ENCODE measurements at regions not wholly inside any gene's neighbourhood (a gene's known extent, or its start where the extent isn't known, plus 50 kb on each side); places are given as distances from the start of the nearest gene placed in this dataset.

GRCh38 chr9:102273952-102274351 is 535.5 kb upstream of the GRIN3A start:
- WGBS, result 65% methylated on average over 2 of the region's 2 CpGs
- Histone ChIP-seq H3K36me3 (ENCODE audit: control insufficient read depth in 4 of 4, insufficient read depth in 3 of 4, low read depth in 1 of 4, low read length in 3 of 4) (no peaks in the 10 kb centered on the region), H3K4me1 (ENCODE audit: control insufficient read depth in 4 of 4, insufficient read depth in 4 of 4, low read length in 3 of 4) (no peaks in the 10 kb centered on the region), H3K27ac (ENCODE audit: low read depth in 1 of 2, low read length in 2 of 2) (no peak overlapping the region), H3K9ac (ENCODE audit: low read depth in 1 of 2, low read length in 2 of 2) (no peak overlapping the region), H3K4me3 (ENCODE audit: low read depth in 1 of 3, low read length in 3 of 3) (no peak overlapping the region), H3K27me3 (ENCODE audit: control insufficient read depth in 4 of 4, insufficient read depth in 4 of 4, low read length in 3 of 4) (no peaks in the 10 kb centered on the region), H3K9me3 (ENCODE audit: control insufficient read depth in 4 of 4, low read length in 3 of 4) (no peaks in the 10 kb centered on the region)
- TF ChIP-seq, protein P1, sequence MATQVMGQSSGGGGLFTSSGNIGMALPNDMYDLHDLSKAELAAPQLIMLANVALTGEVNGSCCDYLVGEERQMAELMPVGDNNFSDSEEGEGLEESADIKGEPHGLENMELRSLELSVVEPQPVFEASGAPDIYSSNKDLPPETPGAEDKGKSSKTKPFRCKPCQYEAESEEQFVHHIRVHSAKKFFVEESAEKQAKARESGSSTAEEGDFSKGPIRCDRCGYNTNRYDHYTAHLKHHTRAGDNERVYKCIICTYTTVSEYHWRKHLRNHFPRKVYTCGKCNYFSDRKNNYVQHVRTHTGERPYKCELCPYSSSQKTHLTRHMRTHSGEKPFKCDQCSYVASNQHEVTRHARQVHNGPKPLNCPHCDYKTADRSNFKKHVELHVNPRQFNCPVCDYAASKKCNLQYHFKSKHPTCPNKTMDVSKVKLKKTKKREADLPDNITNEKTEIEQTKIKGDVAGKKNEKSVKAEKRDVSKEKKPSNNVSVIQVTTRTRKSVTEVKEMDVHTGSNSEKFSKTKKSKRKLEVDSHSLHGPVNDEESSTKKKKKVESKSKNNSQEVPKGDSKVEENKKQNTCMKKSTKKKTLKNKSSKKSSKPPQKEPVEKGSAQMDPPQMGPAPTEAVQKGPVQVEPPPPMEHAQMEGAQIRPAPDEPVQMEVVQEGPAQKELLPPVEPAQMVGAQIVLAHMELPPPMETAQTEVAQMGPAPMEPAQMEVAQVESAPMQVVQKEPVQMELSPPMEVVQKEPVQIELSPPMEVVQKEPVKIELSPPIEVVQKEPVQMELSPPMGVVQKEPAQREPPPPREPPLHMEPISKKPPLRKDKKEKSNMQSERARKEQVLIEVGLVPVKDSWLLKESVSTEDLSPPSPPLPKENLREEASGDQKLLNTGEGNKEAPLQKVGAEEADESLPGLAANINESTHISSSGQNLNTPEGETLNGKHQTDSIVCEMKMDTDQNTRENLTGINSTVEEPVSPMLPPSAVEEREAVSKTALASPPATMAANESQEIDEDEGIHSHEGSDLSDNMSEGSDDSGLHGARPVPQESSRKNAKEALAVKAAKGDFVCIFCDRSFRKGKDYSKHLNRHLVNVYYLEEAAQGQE (IDR thresholded peaks at IDR 0.05), result no peak
- TF ChIP-seq GABPA (IDR thresholded peaks at IDR 0.05 in 1 of 2, conservative IDR thresholded peaks at IDR 0.05 in 1 of 2), result no peak
- TF ChIP-seq HNF4G (IDR thresholded peaks at IDR 0.05), result no peak
- TF ChIP-seq SP1 (IDR thresholded peaks at IDR 0.05), result no peak
- no peak for TF ChIP-seq EGR1 (IDR thresholded peaks at IDR 0.05; ENCODE audit: low read depth in 2 of 2)
- no peak for TF ChIP-seq TAF1 (conservative IDR thresholded peaks at IDR 0.05)
- no peak for TF ChIP-seq FOXA1 (IDR thresholded peaks at IDR 0.05)
- no peak for TF ChIP-seq YY1 (IDR thresholded peaks at IDR 0.05)
- DNase-seq (ENCODE audit: low spot score), result no peak

GRCh38 chr9:102253099-102253498 is 514.7 kb upstream of the GRIN3A start:
- no peaks in the 10 kb centered on the region for H3K27me3 ChIP-seq (ENCODE audit: control insufficient read depth in 4 of 4, insufficient read depth in 4 of 4, low read length in 3 of 4)

GRCh38 chr9:102244916-102245315 is 506.5 kb upstream of the GRIN3A start:
- Histone ChIP-seq H3K4me1 (ENCODE audit: control insufficient read depth in 4 of 4, insufficient read depth in 4 of 4, low read length in 3 of 4) (no peaks in the 10 kb centered on the region), H3K9me3 (ENCODE audit: control insufficient read depth in 4 of 4, low read length in 3 of 4) (no peaks in the 10 kb centered on the region), H3K4me3 (ENCODE audit: low read depth in 1 of 3, low read length in 3 of 3) (no peak overlapping the region), H3K27ac (ENCODE audit: low read depth in 1 of 2, low read length in 2 of 2) (no peak overlapping the region), H3K36me3 (ENCODE audit: control insufficient read depth in 4 of 4, insufficient read depth in 3 of 4, low read depth in 1 of 4, low read length in 3 of 4) (no peaks in the 10 kb centered on the region), H3K27me3 (ENCODE audit: control insufficient read depth in 4 of 4, insufficient read depth in 4 of 4, low read length in 3 of 4) (no peaks in the 10 kb centered on the region), H3K9ac (ENCODE audit: low read depth in 1 of 2, low read length in 2 of 2) (no peak overlapping the region)
- TF ChIP-seq, protein P2, sequence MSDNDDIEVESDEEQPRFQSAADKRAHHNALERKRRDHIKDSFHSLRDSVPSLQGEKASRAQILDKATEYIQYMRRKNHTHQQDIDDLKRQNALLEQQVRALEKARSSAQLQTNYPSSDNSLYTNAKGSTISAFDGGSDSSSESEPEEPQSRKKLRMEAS (IDR thresholded peaks at IDR 0.05), result no peak
- no peak for TF ChIP-seq TAF1 (conservative IDR thresholded peaks at IDR 0.05)
- TF ChIP-seq FOXA1 (IDR thresholded peaks at IDR 0.05), result no peak
- no peak for TF ChIP-seq EGR1 (IDR thresholded peaks at IDR 0.05; ENCODE audit: low read depth in 2 of 2)
- no peak for TF ChIP-seq SP1 (IDR thresholded peaks at IDR 0.05)
- no peak for TF ChIP-seq HNF4G (IDR thresholded peaks at IDR 0.05)
- TF ChIP-seq NR2F2 (IDR thresholded peaks at IDR 0.05), result no peak
- WGBS, result 88% methylated on average over 4 of the region's 4 CpGs
- no peak for DNase-seq (ENCODE audit: low spot score)

More at GRCh38 chr9:102253099-102253498, 514.7 kb upstream of the GRIN3A start:
- Histone ChIP-seq H3K4me1 (ENCODE audit: control insufficient read depth in 4 of 4, insufficient read depth in 4 of 4, low read length in 3 of 4) (no peaks in the 10 kb centered on the region), H3K27ac (ENCODE audit: low read depth in 1 of 2, low read length in 2 of 2) (no peak overlapping the region), H3K4me3 (ENCODE audit: low read depth in 1 of 3, low read length in 3 of 3) (no peak overlapping the region), H3K9ac (ENCODE audit: low read depth in 1 of 2, low read length in 2 of 2) (no peak overlapping the region), H3K36me3 (ENCODE audit: control insufficient read depth in 4 of 4, insufficient read depth in 3 of 4, low read depth in 1 of 4, low read length in 3 of 4) (no peaks in the 10 kb centered on the region), H3K9me3 (ENCODE audit: control insufficient read depth in 4 of 4, low read length in 3 of 4) (no peaks in the 10 kb centered on the region)
- 88% methylated on average over 3 of the region's 3 CpGs for WGBS
- no peak for DNase-seq (ENCODE audit: low spot score)
- no peak for TF ChIP-seq HNF4G (IDR thresholded peaks at IDR 0.05)

GRCh38 chr9:102237520-102237919 is 499.1 kb upstream of the GRIN3A start:
- no peaks in the 10 kb centered on the region for H3K36me3 ChIP-seq (ENCODE audit: control insufficient read depth in 4 of 4, insufficient read depth in 3 of 4, low read depth in 1 of 4, low read length in 3 of 4)
- H3K27me3 ChIP-seq (ENCODE audit: control insufficient read depth in 4 of 4, insufficient read depth in 4 of 4, low read length in 3 of 4), result no peaks in the 10 kb centered on the region
- H3K4me3 ChIP-seq (ENCODE audit: low read depth in 1 of 3, low read length in 3 of 3), result no peak overlapping the region
- WGBS, result 74% methylated on average over 4 of the region's 4 CpGs
- H3K4me1 ChIP-seq (ENCODE audit: control insufficient read depth in 4 of 4, insufficient read depth in 4 of 4, low read length in 3 of 4), result no peaks in the 10 kb centered on the region
- H3K27ac ChIP-seq (ENCODE audit: low read depth in 1 of 2, low read length in 2 of 2), result no peak overlapping the region
- no peak overlapping the region for H3K9ac ChIP-seq (ENCODE audit: low read depth in 1 of 2, low read length in 2 of 2)
- H3K9me3 ChIP-seq (ENCODE audit: control insufficient read depth in 4 of 4, low read length in 3 of 4), result no peaks in the 10 kb centered on the region
- no peak for DNase-seq (ENCODE audit: low spot score)
- TF ChIP-seq SP1 (IDR thresholded peaks at IDR 0.05) (no peak), HNF4A (conservative IDR thresholded peaks at IDR 0.05) (no peak), NR2F2 (IDR thresholded peaks at IDR 0.05) (no peak), HNF4G (IDR thresholded peaks at IDR 0.05) (no peak), RXRA (IDR thresholded peaks at IDR 0.05) (no peak), ZBTB33 (IDR thresholded peaks at IDR 0.05) (no peak), TAF1 (conservative IDR thresholded peaks at IDR 0.05) (no peak), FOXA2 (IDR thresholded peaks at IDR 0.05) (no peak), FOXA1 (IDR thresholded peaks at IDR 0.05) (no peak)
- TF ChIP-seq, protein P2 (IDR thresholded peaks at IDR 0.05), result no peak
- TF ChIP-seq, protein P3, sequence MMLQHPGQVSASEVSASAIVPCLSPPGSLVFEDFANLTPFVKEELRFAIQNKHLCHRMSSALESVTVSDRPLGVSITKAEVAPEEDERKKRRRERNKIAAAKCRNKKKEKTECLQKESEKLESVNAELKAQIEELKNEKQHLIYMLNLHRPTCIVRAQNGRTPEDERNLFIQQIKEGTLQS (IDR thresholded peaks at IDR 0.05), result no peak

Data from liver (tissue), 7 donors.